ENCODE measurements at regions not wholly inside any gene's neighbourhood (a gene's known extent, or its start where the extent isn't known, plus 50 kb on each side); places are given as distances from the start of the nearest gene placed in this dataset.

DNA sequence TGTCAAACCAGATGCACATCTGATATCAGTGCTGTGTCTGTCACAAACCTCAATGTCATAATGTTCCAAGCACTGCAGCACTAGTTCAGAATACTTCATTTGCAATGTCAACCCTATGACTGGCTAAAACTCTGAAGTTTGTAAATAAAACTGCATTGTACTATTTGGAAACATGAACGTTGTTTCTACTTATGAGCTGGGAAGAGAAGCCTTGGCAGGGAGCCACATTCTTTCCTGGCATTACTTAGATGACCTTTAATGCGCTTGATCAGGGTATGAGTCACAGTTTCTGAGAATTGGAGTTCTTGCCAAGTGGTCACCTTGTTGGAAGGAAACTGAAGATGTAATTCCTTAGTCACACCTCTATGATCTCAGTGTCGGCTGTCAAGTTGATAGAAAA is 664.8 kb upstream of the MMS22L start (continued):
- TF ChIP-seq, protein P1, sequence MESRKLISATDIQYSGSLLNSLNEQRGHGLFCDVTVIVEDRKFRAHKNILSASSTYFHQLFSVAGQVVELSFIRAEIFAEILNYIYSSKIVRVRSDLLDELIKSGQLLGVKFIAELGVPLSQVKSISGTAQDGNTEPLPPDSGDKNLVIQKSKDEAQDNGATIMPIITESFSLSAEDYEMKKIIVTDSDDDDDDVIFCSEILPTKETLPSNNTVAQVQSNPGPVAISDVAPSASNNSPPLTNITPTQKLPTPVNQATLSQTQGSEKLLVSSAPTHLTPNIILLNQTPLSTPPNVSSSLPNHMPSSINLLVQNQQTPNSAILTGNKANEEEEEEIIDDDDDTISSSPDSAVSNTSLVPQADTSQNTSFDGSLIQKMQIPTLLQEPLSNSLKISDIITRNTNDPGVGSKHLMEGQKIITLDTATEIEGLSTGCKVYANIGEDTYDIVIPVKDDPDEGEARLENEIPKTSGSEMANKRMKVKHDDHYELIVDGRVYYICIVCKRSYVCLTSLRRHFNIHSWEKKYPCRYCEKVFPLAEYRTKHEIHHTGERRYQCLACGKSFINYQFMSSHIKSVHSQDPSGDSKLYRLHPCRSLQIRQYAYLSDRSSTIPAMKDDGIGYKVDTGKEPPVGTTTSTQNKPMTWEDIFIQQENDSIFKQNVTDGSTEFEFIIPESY (IDR thresholded peaks at IDR 0.05; ENCODE audit: extremely low read depth, insufficient replicate concordance, low read length): no peak
- TF ChIP-seq ZNF274 (IDR thresholded peaks at IDR 0.05; ENCODE audit: low read depth, low read length) (no peak), ELF1 (IDR thresholded peaks at IDR 0.05; ENCODE audit: borderline replicate concordance, low read depth) (no peak), SRF (IDR thresholded peaks at IDR 0.05; ENCODE audit: low read depth) (peak; percentile 48; the same call in 1 of the 2 replicates), SP1 (IDR thresholded peaks at IDR 0.05; ENCODE audit: low read depth) (peak; percentile 74), POLR2A (IDR thresholded peaks at IDR 0.05; ENCODE audit: borderline replicate concordance, extremely low read depth, insufficient read depth, insufficient read length) (no peak), JUND (IDR thresholded peaks at IDR 0.05) (peak; percentile 83)
- TF ChIP-seq, protein P2, sequence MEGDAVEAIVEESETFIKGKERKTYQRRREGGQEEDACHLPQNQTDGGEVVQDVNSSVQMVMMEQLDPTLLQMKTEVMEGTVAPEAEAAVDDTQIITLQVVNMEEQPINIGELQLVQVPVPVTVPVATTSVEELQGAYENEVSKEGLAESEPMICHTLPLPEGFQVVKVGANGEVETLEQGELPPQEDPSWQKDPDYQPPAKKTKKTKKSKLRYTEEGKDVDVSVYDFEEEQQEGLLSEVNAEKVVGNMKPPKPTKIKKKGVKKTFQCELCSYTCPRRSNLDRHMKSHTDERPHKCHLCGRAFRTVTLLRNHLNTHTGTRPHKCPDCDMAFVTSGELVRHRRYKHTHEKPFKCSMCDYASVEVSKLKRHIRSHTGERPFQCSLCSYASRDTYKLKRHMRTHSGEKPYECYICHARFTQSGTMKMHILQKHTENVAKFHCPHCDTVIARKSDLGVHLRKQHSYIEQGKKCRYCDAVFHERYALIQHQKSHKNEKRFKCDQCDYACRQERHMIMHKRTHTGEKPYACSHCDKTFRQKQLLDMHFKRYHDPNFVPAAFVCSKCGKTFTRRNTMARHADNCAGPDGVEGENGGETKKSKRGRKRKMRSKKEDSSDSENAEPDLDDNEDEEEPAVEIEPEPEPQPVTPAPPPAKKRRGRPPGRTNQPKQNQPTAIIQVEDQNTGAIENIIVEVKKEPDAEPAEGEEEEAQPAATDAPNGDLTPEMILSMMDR (IDR thresholded peaks at IDR 0.05 in 2 of 3, conservative IDR thresholded peaks at IDR 0.05 in 1 of 3; ENCODE audit: borderline replicate concordance in 1 of 3, insufficient read depth in 1 of 3, low read depth in 2 of 3, low read length in 2 of 3): no peak
- TF ChIP-seq, protein P3, sequence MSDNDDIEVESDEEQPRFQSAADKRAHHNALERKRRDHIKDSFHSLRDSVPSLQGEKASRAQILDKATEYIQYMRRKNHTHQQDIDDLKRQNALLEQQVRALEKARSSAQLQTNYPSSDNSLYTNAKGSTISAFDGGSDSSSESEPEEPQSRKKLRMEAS (IDR thresholded peaks at IDR 0.05): peak; percentile 29; the same call in 1 of the 2 replicates

DNA sequence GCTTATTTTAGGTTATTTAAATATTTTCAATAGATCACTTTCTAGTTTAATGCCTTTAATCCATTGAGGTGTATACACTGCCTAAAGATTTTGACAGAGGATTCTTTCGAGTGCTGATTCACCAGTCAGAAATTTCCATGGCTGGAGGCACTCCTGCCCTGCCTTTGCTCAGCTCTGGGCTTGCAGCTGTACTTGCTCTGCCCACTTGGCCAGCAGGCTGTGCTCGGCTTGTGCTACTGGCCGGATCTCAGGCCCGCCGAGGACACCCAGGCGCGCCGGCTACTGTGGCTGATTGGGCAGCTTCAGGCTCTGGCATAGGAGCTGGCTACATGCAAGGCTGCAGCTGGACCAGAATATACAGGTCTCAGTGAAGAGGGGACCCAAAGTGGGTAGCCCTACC is 675.1 kb upstream of the MMS22L start:
- no peak for DNase-seq (ENCODE audit: low read depth, low spot score)
- no peaks in the 10 kb centered on the region for H3K9me2 ChIP-seq (ENCODE audit: insufficient read depth)
- H3K27me3 ChIP-seq (ENCODE audit: insufficient read depth, low read length): peaks cover 28% of the 10 kb centered on the region; the same call in 1 of the 2 replicates
- H3K27ac ChIP-seq (ENCODE audit: low read depth, low read length): no peak overlapping the region
- H4K20me1 ChIP-seq (ENCODE audit: insufficient read depth): no peaks in the 10 kb centered on the region
- no peaks in the 10 kb centered on the region for H3K36me3 ChIP-seq (ENCODE audit: control insufficient read depth in 1 of 2, insufficient read depth in 2 of 2, low read length in 2 of 2)
- no TSS peak for BruUV-seq (replicated peaks)
- H3K4me3 ChIP-seq (replicated peaks in 1 of 2; ENCODE audit: low read depth in 1 of 2, low read length in 2 of 2): no peak overlapping the region
- CTCF ChIA-PET: no interaction called here
- H2AFZ ChIP-seq (ENCODE audit: low read depth, low read length, poor library complexity, severe bottlenecking): no peak overlapping the region
- H3K9me3 ChIP-seq (ENCODE audit: control insufficient read depth in 1 of 2, insufficient read depth in 1 of 2, low read depth in 1 of 2, low read length in 2 of 2): no peaks in the 10 kb centered on the region
- RAD21 ChIA-PET (ENCODE audit: low non-redundant PET in 1 of 2, low total read pairs in 2 of 2, uncharacterized antibody in 2 of 2, unreplicated experiment in 2 of 2): no interaction called here
- POLR2A ChIA-PET: no interaction called here
- intact Hi-C loops (cut with micrococcal nuclease): no loop called here
- H3K4me2 ChIP-seq (ENCODE audit: low read length): no peak overlapping the region
- H3K9ac ChIP-seq (ENCODE audit: low read length): no peak overlapping the region
- ATAC-seq: no peak
- H3K79me2 ChIP-seq (ENCODE audit: insufficient read depth, low read length): no peaks in the 10 kb centered on the region
- H3K4me1 ChIP-seq (ENCODE audit: control insufficient read depth in 1 of 2, insufficient read depth in 2 of 2, low read length in 2 of 2): no peaks in the 10 kb centered on the region
- no peak for TF ChIP-seq EGR1 (IDR thresholded peaks at IDR 0.05; ENCODE audit: low read depth)
- TF ChIP-seq, protein P3 (IDR thresholded peaks at IDR 0.05): no peak
- TF ChIP-seq, protein P4, sequence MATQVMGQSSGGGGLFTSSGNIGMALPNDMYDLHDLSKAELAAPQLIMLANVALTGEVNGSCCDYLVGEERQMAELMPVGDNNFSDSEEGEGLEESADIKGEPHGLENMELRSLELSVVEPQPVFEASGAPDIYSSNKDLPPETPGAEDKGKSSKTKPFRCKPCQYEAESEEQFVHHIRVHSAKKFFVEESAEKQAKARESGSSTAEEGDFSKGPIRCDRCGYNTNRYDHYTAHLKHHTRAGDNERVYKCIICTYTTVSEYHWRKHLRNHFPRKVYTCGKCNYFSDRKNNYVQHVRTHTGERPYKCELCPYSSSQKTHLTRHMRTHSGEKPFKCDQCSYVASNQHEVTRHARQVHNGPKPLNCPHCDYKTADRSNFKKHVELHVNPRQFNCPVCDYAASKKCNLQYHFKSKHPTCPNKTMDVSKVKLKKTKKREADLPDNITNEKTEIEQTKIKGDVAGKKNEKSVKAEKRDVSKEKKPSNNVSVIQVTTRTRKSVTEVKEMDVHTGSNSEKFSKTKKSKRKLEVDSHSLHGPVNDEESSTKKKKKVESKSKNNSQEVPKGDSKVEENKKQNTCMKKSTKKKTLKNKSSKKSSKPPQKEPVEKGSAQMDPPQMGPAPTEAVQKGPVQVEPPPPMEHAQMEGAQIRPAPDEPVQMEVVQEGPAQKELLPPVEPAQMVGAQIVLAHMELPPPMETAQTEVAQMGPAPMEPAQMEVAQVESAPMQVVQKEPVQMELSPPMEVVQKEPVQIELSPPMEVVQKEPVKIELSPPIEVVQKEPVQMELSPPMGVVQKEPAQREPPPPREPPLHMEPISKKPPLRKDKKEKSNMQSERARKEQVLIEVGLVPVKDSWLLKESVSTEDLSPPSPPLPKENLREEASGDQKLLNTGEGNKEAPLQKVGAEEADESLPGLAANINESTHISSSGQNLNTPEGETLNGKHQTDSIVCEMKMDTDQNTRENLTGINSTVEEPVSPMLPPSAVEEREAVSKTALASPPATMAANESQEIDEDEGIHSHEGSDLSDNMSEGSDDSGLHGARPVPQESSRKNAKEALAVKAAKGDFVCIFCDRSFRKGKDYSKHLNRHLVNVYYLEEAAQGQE (IDR thresholded peaks at IDR 0.05; ENCODE audit: low read depth): no peak
- no peak for TF ChIP-seq ZNF274 (IDR thresholded peaks at IDR 0.05; ENCODE audit: low read depth, low read length)
- no peak for TF ChIP-seq POLR2AphosphoS5 (IDR thresholded peaks at IDR 0.05; ENCODE audit: low read depth, low read length)
- no peak for TF ChIP-seq SP1 (IDR thresholded peaks at IDR 0.05; ENCODE audit: low read depth)
- TF ChIP-seq ELF1 (IDR thresholded peaks at IDR 0.05; ENCODE audit: borderline replicate concordance, low read depth): no peak
- TF ChIP-seq, protein P2 (IDR thresholded peaks at IDR 0.05 in 2 of 3, conservative IDR thresholded peaks at IDR 0.05 in 1 of 3; ENCODE audit: borderline replicate concordance in 1 of 3, insufficient read depth in 1 of 3, low read depth in 2 of 3, low read length in 2 of 3): no peak
- no peak for TF ChIP-seq RAD21 (IDR thresholded peaks at IDR 0.05; ENCODE audit: low read depth)

All from HCT116 (cell line).